CD8-positive, alpha-beta memory T cell (primary cell): ENCODE measurements at regions not wholly inside any gene's neighbourhood (a gene's known extent, or its start where the extent isn't known, plus 50 kb on each side); places are given as distances from the start of the nearest gene placed in this dataset.

Experiments used
- CTCF ChIA-PET: fragments of 350-600 bp; sonication (Branson Sonifier 250); formaldehyde crosslinking; loops from one replicate; lab custom pipeline; 2021; ENCODE audit warnings: antibody characterized with exemption; lab: Charles Lee
- POLR2A ChIA-PET: fragments of 350-600 bp; sonication (Branson Sonifier 250); formaldehyde crosslinking; loops from one replicate; lab custom pipeline; 2021; ENCODE audit warnings: antibody characterized with exemption; lab: Charles Lee
- DNase-seq, 5 donors: peaks; one replicate each; pipeline versions ENCODE4 v3.0.0 to v3.0.0-alpha.2; 2020 to 2022; ENCODE audit warnings: mixed read lengths in 1 of 5
- H3K27ac ChIP-seq: one replicate; pipeline ENCODE4 v1.7.0; 2013; ENCODE audit warnings: low read depth, mild to moderate bottlenecking, low read length, moderate library complexity
- H3K27me3 ChIP-seq: 2 replicates; pipeline ENCODE4 v1.7.0; 2013; ENCODE audit warnings: low read length, mild to moderate bottlenecking; ENCODE audit not compliant: insufficient read depth, poor library complexity, severe bottlenecking
- H3K36me3 ChIP-seq: 2 replicates; pipeline ENCODE4 v1.7.0; 2013; ENCODE audit warnings: mild to moderate bottlenecking, low read length, moderate library complexity; ENCODE audit not compliant: insufficient read depth
- H3K4me1 ChIP-seq: 2 replicates; pipeline ENCODE4 v1.7.0; 2013; ENCODE audit warnings: mild to moderate bottlenecking, low read length, moderate library complexity; ENCODE audit not compliant: insufficient read depth
- H3K4me3 ChIP-seq: 2 replicates; pipeline ENCODE4 v1.7.0; 2013; ENCODE audit warnings: mild to moderate bottlenecking, low read length
- H3K9me3 ChIP-seq: 2 replicates; pipeline ENCODE4 v1.7.0; 2013; ENCODE audit warnings: mild to moderate bottlenecking, low read length
- H3K27ac Mint-ChIP-seq, 8 donors: one replicate each; pipeline ENCODE4 v1.8.0; 2020 to 2021; ENCODE audit warnings: mixed read lengths in 8 of 8, mild to moderate bottlenecking in 6 of 8, inconsistent platforms in 3 of 8, moderate library complexity in 3 of 8
- H3K27me3 Mint-ChIP-seq, 2 donors: one replicate each; pipeline ENCODE4 v1.8.0; 2020 to 2021; ENCODE audit warnings: mixed read lengths in 2 of 2, mild to moderate bottlenecking in 1 of 2, moderate library complexity in 1 of 2
- H3K36me3 Mint-ChIP-seq, 3 donors: one replicate each; pipeline ENCODE4 v1.8.0; 2020 to 2021; ENCODE audit warnings: mixed read lengths in 3 of 3, inconsistent platforms in 1 of 3, mild to moderate bottlenecking in 1 of 3
- H3K4me1 Mint-ChIP-seq, 3 donors: one replicate each; pipeline ENCODE4 v1.8.0; 2020 to 2021; ENCODE audit warnings: mixed read lengths in 3 of 3, inconsistent platforms in 1 of 3, mild to moderate bottlenecking in 1 of 3
- H3K4me3 Mint-ChIP-seq, 7 donors: one replicate each; pipeline ENCODE4 v1.8.0; 2020 to 2021; ENCODE audit warnings: mixed read lengths in 7 of 7, mild to moderate bottlenecking in 6 of 7, moderate library complexity in 4 of 7, inconsistent platforms in 2 of 7
- H3K9me3 Mint-ChIP-seq, 5 donors: one replicate each; pipeline ENCODE4 v1.8.0; 2020 to 2022; ENCODE audit warnings: mixed read lengths in 5 of 5, mild to moderate bottlenecking in 3 of 5, moderate library complexity in 2 of 5, inconsistent platforms in 1 of 5

DNA sequence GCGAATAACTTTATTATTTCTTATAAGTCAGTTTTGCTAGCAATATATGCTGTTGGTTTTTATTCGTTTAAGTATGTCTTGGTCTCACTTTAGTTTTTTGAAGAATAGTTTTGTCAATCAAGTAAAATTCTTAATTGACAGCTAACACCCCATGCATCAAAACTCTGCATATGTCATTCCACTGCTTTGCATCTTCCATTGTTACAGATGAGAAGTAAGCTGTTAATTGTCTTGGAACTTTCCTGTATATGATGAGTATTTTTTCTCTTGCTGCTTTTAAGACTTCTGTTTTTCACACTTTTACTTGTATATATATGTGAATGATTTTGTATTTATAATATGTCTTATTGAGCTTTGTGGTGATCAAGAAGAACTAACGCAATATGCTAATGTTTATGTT lies 1048.4 kb downstream of the CNTNAP5 start:
- Mint-ChIP-seq H3K4me3 (no peak overlapping the region), H3K4me1 (no peaks in the 10 kb centered on the region), H3K9me3 (peaks cover 6 to 31% (median 8%) of the 10 kb centered on the region in 5 donors), H3K27me3 (no peaks in the 10 kb centered on the region), H3K36me3 (no peaks in the 10 kb centered on the region), H3K27ac (no peak overlapping the region)
- CTCF ChIA-PET = no interaction called here
- H3K27me3 ChIP-seq = no peaks in the 10 kb centered on the region
- no peaks in the 10 kb centered on the region for H3K4me1 ChIP-seq
- DNase-seq = no peak
- no peaks in the 10 kb centered on the region for H3K36me3 ChIP-seq
- H3K9me3 ChIP-seq = no peaks in the 10 kb centered on the region
- POLR2A ChIA-PET = no interaction called here
- no peak overlapping the region for H3K27ac ChIP-seq
- H3K4me3 ChIP-seq = no peak overlapping the region

DNA sequence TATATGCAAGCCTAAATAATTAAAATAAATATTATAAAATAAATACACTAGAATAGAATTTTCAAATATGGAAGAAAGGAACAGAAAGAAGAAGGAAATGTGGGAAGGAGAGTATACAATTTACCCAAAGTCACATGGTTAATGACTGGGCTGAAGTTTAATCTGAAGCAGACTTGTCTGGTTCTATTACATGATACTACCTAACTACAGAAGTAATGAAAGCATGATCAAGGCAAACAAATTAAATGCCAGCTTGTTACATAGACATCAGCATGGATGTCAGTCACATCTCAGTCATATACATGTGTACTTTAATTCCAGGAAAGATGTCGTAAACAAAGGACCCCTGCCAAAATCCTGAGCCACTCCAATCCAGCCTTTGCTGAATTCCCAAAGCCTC lies 1060.8 kb downstream of the CNTNAP5 start:
- H3K36me3 Mint-ChIP-seq = no peaks in the 10 kb centered on the region
- Histone ChIP-seq H3K27ac (no peak overlapping the region), H3K4me1 (no peaks in the 10 kb centered on the region), H3K4me3 (no peak overlapping the region), H3K36me3 (no peaks in the 10 kb centered on the region), H3K9me3 (no peaks in the 10 kb centered on the region), H3K27me3 (no peaks in the 10 kb centered on the region)
- ChIA-PET POLR2A (no interaction called here), CTCF (no interaction called here)
- H3K27me3 Mint-ChIP-seq = no peaks in the 10 kb centered on the region
- H3K27ac Mint-ChIP-seq = no peak overlapping the region
- H3K4me1 Mint-ChIP-seq = no peaks in the 10 kb centered on the region
- no peak overlapping the region for H3K4me3 Mint-ChIP-seq
- H3K9me3 Mint-ChIP-seq = peaks cover 3 to 45% (median 17%) of the 10 kb centered on the region in 5 donors
- no peak for DNase-seq

DNA sequence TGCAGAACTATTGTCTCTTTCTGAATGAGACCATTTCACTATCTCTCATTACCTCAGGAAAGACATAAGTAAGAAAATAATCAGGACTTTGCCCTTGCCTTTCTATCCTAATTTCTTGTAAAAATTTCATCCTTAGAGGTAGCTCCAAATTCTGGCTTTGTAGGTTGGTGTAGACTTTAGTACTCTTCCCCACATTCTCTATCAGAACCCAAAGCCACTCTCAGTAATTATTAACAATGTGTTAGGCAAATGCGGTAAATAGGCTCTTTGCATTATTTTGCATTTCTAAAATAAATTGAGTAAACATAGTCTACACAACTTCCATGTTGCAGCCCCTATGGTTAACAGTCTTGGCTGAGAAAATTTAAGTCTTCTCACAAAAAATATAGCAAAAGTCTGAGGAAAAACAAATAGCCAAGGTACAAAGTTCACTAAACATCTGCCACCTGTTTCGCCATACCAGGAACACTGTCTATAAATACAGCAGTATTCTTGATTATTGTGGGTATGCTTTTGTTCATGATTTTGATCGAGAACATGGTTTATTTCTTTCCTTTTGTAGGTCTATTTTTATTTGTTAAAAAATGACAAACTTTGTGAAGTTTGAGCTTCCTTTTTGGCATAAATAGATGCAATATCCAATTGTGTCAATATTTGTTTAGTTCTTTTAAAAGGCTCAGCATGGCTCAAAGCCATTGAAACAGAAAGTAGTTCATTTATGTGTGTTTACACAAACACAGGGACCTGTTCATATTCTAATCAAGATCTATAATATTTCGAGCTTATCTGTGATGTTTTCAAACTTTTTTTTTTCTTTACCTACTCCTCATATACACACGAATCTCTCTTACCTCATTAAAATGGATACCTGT lies 1061.5 kb downstream of the CNTNAP5 start:
- H3K9me3 Mint-ChIP-seq = peaks cover 3 to 48% (median 18%) of the 10 kb centered on the region in 5 donors
- Histone ChIP-seq H3K4me3 (no peak overlapping the region), H3K27ac (no peak overlapping the region), H3K27me3 (no peaks in the 10 kb centered on the region), H3K4me1 (no peaks in the 10 kb centered on the region), H3K9me3 (no peaks in the 10 kb centered on the region), H3K36me3 (no peaks in the 10 kb centered on the region)
- CTCF ChIA-PET = no interaction called here
- POLR2A ChIA-PET = no interaction called here
- H3K4me1 Mint-ChIP-seq = no peaks in the 10 kb centered on the region
- no peak overlapping the region for H3K27ac Mint-ChIP-seq
- H3K36me3 Mint-ChIP-seq = no peaks in the 10 kb centered on the region
- DNase-seq = no peak
- H3K4me3 Mint-ChIP-seq = peak overlapping the region in 1 of 7 donors; percentile 52
- H3K27me3 Mint-ChIP-seq = no peaks in the 10 kb centered on the region

DNA sequence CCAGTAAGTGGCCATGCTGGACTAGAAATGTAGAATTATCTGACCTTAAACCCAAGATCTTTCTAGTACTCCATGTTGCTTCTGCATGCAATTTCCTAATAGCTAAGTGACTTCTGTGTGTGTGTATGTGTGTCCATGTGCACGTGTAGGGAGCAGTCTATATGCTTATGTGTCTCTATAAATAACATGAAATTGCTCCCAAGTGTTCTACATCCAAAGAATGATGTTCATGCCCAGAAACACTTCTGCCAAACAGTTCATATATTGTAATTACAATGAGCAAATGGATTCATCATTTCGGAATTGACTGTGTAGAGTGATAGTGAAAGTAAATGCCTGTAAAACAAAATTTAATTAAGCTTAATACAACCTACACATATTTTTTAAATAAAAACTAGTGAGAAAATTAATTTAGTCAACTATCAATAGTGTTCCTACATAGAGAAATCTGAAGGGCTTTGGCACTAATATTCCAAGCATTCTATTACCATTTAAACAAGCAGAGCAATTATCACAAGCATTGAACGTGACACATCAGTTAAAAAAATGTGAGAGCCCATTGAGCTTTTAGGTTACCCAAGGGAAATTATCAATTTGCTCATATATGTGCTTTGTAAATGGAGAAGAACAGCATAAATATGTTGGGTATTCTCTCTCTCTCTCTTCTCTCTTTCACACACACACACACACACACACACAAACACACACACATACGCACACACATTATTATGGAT lies 1067.4 kb downstream of the CNTNAP5 start:
- Mint-ChIP-seq H3K27me3 (no peaks in the 10 kb centered on the region), H3K9me3 (peaks cover 2 to 43% (median 13%) of the 10 kb centered on the region in 5 donors), H3K27ac (no peak overlapping the region), H3K4me1 (no peaks in the 10 kb centered on the region), H3K4me3 (no peak overlapping the region), H3K36me3 (no peaks in the 10 kb centered on the region)
- Histone ChIP-seq H3K4me1 (no peaks in the 10 kb centered on the region), H3K9me3 (no peaks in the 10 kb centered on the region), H3K27me3 (no peaks in the 10 kb centered on the region), H3K27ac (no peak overlapping the region), H3K4me3 (no peak overlapping the region), H3K36me3 (no peaks in the 10 kb centered on the region)
- POLR2A ChIA-PET = no interaction called here
- CTCF ChIA-PET = no interaction called here
- no peak for DNase-seq

DNA sequence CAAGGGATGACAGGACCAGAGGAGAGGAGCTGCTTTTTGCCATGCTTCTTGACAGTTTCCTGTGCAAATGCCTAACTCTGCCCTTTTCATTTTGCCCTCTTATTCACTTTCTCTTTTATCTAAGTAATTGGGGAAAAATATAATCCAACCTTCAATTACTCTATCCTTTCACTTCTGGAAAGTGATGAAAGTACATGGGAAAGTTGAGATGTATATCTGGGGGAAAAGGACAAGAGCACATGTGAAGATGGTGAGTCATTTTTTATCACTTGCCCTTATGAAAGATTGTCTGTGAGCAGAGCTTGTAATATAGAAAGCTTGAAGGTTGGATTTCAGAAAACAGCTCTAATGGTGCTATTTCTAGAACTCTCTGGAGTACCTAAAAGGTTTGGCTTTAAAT lies 1070.7 kb downstream of the CNTNAP5 start:
- ChIA-PET CTCF (no interaction called here), POLR2A (no interaction called here)
- H3K9me3 Mint-ChIP-seq = peaks cover 0 to 23% (median 7%) of the 10 kb centered on the region in 5 donors
- H3K4me1 ChIP-seq = no peaks in the 10 kb centered on the region
- H3K36me3 ChIP-seq = no peaks in the 10 kb centered on the region
- no peak overlapping the region for H3K27ac Mint-ChIP-seq
- no peak overlapping the region for H3K4me3 ChIP-seq
- H3K27ac ChIP-seq = no peak overlapping the region
- no peaks in the 10 kb centered on the region for H3K27me3 ChIP-seq
- H3K4me1 Mint-ChIP-seq = no peaks in the 10 kb centered on the region
- no peaks in the 10 kb centered on the region for H3K27me3 Mint-ChIP-seq
- H3K36me3 Mint-ChIP-seq = no peaks in the 10 kb centered on the region
- no peak for DNase-seq
- H3K4me3 Mint-ChIP-seq = no peak overlapping the region
- no peaks in the 10 kb centered on the region for H3K9me3 ChIP-seq

DNA sequence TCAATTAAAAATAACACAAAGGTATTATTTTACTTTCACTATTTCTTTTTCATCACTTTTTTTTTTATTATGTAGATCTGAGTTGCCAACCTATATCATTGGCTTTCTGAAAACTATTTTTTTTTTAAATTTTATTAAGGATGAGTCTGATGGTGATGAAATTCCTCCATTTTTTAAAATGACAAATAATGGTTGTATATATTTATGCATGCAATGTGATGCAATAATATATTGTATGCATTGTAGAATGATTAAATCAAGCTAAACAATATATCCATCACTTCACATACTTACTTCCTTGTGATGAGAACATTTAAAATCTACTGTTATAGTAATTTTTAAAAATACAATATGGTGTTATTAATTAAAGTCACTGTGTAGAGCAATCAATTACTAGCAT lies 1081.6 kb downstream of the CNTNAP5 start:
- ChIA-PET POLR2A (no interaction called here), CTCF (no interaction called here)

DNA sequence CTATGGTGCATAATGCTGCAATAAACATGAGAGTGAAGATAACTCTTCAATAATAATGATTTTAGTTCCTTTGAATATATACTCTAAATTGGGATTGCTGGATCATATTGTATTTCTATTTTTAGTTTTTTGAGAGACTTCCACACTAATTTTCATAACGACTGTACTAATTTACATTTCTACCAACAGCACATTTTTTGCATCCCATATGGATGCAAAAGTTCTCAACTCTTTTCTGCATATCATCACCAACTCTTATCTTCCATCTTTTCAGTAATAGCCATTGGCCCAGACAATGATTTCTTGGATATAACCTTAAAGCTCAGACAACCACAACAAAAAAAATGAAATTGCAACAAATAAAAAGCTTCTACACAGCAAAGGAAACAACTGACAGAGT lies 1082.4 kb downstream of the CNTNAP5 start:
- CTCF ChIA-PET = no interaction called here
- H3K27ac Mint-ChIP-seq = no peak overlapping the region
- POLR2A ChIA-PET = no interaction called here

More for the DNA sequence above, 1081.6 kb downstream of the CNTNAP5 start:
- H3K36me3 Mint-ChIP-seq = no peaks in the 10 kb centered on the region
- Histone ChIP-seq H3K27ac (no peak overlapping the region), H3K4me1 (no peaks in the 10 kb centered on the region), H3K27me3 (no peaks in the 10 kb centered on the region), H3K9me3 (no peaks in the 10 kb centered on the region), H3K36me3 (no peaks in the 10 kb centered on the region), H3K4me3 (no peak overlapping the region)
- no peak overlapping the region for H3K27ac Mint-ChIP-seq
- no peaks in the 10 kb centered on the region for H3K27me3 Mint-ChIP-seq
- H3K4me1 Mint-ChIP-seq = no peaks in the 10 kb centered on the region
- H3K4me3 Mint-ChIP-seq = no peak overlapping the region
- DNase-seq = no peak
- peaks cover 3 to 36% (median 7%) of the 10 kb centered on the region in 5 donors for H3K9me3 Mint-ChIP-seq

DNA sequence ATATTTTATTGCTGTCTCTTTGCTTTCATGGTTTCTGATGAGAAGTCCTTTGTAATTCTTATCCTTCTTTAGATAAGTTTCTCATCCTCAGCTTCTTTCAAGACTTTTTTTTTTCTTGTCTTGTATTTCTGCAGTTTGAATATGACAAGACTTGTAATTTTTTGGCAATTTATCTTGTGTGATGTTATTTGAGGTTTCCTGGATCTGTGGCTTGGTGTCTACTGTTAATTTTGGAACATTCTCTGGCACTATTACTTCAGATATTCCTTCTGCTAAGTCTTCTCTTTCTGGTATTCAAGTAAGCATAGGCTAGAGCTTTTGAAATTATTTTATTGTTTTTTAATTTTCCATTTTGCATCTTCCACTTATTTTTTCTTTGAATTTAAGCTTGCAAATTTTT lies 1083.2 kb downstream of the CNTNAP5 start:
- Histone ChIP-seq H3K4me3 (no peak overlapping the region), H3K27ac (no peak overlapping the region), H3K4me1 (no peaks in the 10 kb centered on the region), H3K27me3 (no peaks in the 10 kb centered on the region), H3K9me3 (no peaks in the 10 kb centered on the region), H3K36me3 (no peaks in the 10 kb centered on the region)
- Mint-ChIP-seq H3K27ac (no peak overlapping the region), H3K27me3 (no peaks in the 10 kb centered on the region), H3K4me1 (no peaks in the 10 kb centered on the region), H3K4me3 (no peak overlapping the region), H3K9me3 (peaks cover 2 to 36% (median 5%) of the 10 kb centered on the region in 5 donors), H3K36me3 (no peaks in the 10 kb centered on the region)
- DNase-seq = no peak
- CTCF ChIA-PET = no interaction called here
- POLR2A ChIA-PET = no interaction called here

More for the DNA sequence above, 1082.4 kb downstream of the CNTNAP5 start:
- Histone ChIP-seq H3K9me3 (no peaks in the 10 kb centered on the region), H3K27me3 (no peaks in the 10 kb centered on the region), H3K4me1 (no peaks in the 10 kb centered on the region), H3K4me3 (no peak overlapping the region), H3K27ac (no peak overlapping the region), H3K36me3 (no peaks in the 10 kb centered on the region)
- H3K27me3 Mint-ChIP-seq = no peaks in the 10 kb centered on the region
- H3K4me3 Mint-ChIP-seq = no peak overlapping the region
- H3K9me3 Mint-ChIP-seq = peaks cover 2 to 36% (median 5%) of the 10 kb centered on the region in 5 donors
- DNase-seq = no peak
- no peaks in the 10 kb centered on the region for H3K4me1 Mint-ChIP-seq
- H3K36me3 Mint-ChIP-seq = no peaks in the 10 kb centered on the region
